ENCODE measurements at regions not wholly inside any gene's neighbourhood (a gene's known extent, or its start where the extent isn't known, plus 50 kb on each side); places are given as distances from the start of the nearest gene placed in this dataset.

- no peak for DNase-seq (ENCODE audit: low spot score)
Measured at GRCh38 chr1:217090060-217090911, 367.1 kb upstream of the ESRRG start.

- DNase-seq (ENCODE audit: low spot score), result peak; percentile 61
Measured at GRCh38 chr1:217089361-217090014, 366.3 kb upstream of the ESRRG start.

DNA sequence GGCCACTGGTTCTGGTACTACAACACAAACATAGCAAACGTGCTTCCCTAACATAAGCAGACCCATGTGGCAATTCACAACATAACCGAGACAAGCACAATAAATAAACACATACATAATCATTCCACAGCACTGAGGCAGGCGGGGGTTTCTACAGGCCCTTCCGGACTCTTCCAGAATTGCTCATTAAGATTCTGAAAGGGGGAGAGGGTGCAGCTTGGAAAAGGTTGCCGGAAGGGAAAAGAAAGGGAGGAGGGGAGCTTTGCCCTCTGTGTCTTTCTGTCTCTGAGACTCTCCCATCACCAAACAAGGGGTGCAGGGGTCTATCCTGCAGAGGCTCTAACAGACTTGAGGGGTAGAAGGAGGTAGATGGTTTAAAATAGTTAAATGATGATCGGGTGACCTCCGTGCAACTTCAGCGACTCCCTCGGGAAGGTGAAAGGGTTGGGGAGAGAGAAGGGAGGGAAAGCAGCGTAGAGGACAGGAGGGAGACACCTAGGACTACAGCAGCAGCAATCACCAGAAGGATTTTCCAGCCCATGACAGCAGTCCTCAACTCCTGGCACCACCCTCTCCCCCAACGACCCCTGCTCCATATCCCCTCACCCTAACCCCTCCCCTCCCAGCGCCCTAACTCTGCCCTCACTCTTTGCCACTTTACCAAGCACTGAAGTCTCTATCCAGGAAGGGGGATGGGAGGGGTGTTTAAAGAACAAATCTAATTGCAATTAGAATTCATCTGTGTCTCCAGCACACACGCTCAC lies 365.5 kb upstream of the ESRRG start:
- peak; percentile 33 for DNase-seq (ENCODE audit: low spot score)

GRCh38 chr1:217088011-217088410 lies 364.8 kb upstream of the ESRRG start:
- DNase-seq (ENCODE audit: low spot score), result no peak

- no peak for DNase-seq (ENCODE audit: low spot score)
Measured at GRCh38 chr1:217079584-217079983, 356.4 kb upstream of the ESRRG start.

DNA sequence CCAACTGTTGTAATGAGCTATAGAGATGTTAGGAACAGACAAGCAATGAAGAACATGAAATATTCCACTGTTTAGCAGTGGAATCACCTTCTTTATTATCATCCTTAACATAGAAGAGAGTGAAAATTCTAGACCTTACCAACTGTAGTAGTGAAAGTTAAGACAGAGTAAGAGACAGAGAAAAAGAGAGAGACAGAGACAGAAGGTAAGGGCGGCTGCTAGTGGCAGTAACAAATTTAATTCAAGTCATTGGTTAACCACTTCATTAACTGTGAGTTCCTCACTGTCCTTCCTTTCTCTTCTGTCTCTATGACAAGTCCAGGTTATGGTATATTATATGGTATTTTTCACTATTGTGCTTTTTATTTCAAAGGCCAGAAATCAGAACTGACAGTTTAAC lies 355.7 kb upstream of the ESRRG start:
- DNase-seq (ENCODE audit: low spot score), result no peak

DNA sequence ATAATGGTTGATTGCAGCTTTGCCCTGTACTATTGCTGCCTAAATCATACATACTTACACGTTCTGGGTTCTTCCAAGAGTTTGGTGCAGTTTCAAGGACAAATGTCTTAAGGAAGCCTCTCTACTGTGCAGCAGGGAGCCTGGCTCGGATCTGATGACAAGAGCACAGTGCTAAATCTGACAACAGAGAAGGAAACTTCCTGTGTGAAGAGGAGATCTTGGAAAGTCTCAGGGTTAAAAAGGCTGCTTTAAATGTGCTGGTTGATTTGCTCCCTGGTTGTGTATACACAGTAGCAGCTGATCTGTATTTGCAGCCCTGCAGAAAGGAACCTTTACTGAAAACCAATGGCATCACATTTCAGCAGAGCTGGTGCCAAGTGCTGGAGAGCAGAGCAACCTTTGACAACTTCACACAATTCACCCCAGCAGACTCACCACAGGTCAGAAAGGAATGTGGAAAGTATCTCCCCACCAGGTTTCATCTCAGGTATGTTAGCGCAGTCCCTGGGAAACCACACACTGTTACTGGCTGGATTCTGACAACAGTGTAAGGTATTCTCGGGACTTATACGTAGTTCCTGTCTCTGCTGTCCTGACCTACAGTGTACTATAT lies 355.0 kb upstream of the ESRRG start:
- DNase-seq (ENCODE audit: low spot score), result peak; percentile 52

DNA sequence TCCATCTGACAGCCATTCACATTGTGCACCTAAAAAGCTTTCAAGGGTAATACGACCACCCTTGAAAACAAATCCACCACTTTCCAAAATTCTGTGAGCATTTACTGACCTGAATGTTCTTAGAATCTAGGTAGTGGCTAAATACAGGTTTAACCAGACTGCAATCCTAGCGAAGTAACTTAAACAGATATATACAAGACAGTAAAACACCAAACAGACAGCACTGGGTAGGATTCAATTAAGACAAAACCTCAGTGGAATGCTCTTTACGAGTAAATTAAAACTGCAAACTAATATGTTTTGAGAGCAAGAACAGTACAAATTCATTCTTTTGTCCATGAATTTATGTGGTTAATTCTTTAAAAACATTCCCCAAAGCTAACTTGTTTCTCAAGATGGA lies 354.2 kb upstream of the ESRRG start:
- DNase-seq (ENCODE audit: low spot score), result no peak

GRCh38 chr1:217076902-217077301 lies 353.7 kb upstream of the ESRRG start:
- peak; percentile 60 for DNase-seq (ENCODE audit: low spot score)

GRCh38 chr1:217072926-217073325 lies 349.7 kb upstream of the ESRRG start:
- DNase-seq (ENCODE audit: low spot score), result no peak

GRCh38 chr1:217067642-217068041 lies 344.4 kb upstream of the ESRRG start:
- DNase-seq (ENCODE audit: low spot score), result no peak

GRCh38 chr1:217066794-217067193 lies 343.6 kb upstream of the ESRRG start:
- DNase-seq (ENCODE audit: low spot score), result no peak

DNA sequence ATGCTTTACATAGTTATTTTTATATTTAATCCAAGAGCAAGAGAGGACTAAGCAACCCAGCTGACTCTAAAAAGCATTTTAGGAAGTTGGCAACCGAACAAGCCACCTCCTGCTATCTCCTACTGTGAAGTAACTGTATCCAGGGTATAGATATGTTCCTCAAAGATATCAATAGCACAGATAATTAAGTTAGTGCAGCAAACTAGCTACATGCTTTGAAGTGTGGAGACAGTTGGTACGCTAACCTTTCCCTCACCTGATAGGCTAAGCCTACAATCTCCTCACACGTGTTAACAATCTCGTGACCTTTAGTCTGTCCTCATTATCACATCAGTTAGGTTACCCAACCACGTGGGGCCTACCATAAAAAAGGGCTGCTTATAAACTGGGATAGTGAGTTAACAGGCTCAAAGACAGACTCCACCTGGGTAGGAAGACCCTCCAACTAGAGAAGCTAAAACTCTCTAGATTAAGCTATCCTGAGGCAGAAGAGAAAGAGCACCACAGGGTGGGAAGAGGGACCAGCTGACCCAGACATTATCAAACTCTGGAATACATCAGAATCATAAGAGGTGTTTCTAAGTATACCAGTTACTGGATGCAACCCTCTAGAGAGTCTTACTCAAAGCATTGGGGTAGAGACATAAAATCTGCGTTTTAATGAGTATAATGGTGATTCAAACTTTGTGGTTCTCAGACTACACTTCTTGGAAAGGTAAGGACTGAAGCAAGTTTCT lies 340.1 kb upstream of the ESRRG start:
- DNase-seq (ENCODE audit: low spot score), result no peak

- DNase-seq (ENCODE audit: low spot score), result no peak
Measured at GRCh38 chr1:217062586-217062985, 339.4 kb upstream of the ESRRG start.

DNA sequence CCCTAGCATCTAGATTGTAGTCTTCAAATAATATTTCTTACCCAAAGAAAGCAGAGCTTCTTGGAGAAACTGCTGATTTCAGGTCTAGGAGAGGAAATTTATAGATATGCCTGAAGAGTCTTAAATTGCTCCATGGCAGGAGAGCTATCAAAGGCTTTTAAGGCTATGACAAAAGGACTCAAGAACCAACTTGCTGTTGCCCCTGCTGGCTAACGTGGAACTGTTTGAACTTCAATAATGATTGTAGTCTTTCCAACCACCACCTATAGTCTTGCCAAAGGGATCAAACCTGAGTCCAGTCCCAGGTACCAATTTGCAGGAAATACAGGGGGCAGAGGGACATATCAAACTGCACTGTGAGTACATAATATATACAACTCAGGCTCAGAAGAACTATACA lies 336.2 kb upstream of the ESRRG start:
- no peak for DNase-seq (ENCODE audit: low spot score)

DNA sequence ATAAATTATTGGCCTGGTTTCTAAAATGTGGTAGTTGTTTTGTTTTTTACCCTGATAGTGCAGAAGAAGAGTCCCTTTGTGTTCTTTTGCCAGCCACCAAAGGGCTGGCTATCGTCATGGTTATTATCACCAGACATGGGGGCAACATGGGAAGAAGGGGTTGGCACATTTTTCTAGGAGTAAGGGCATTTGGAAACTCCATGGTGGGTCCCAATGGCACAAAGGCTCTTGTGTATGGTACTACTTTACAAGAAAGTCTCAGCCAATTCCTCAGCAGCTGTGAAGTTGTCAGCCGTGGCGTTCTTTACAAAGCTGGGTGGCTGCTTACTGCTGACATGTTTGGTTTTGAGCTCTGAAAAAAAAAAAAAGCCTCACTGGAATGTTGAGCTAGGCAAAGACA lies 330.4 kb upstream of the ESRRG start:
- DNase-seq (ENCODE audit: low spot score), result no peak

- DNase-seq (ENCODE audit: low spot score), result no peak
Measured at GRCh38 chr1:217052626-217053025, 329.4 kb upstream of the ESRRG start.

DNA sequence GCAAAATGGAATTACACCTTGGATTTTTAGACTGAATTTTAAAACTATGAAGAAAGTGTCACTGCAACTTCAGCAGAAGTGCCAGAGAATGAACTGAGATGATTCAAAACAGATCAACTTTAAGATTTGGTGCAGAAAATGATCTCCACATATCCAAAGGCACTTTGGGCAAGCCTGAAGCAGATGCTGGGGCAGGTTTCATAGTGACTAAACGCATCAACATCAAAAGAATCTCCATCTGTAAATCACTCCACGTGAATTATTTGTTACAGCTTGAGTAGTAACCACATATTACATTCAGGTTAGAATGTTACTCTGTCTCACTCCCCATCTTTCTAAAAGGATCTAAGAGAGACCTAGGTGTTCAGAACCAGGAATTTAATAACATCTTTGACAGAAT lies 329.0 kb upstream of the ESRRG start:
- no peak for DNase-seq (ENCODE audit: low spot score)

DNA sequence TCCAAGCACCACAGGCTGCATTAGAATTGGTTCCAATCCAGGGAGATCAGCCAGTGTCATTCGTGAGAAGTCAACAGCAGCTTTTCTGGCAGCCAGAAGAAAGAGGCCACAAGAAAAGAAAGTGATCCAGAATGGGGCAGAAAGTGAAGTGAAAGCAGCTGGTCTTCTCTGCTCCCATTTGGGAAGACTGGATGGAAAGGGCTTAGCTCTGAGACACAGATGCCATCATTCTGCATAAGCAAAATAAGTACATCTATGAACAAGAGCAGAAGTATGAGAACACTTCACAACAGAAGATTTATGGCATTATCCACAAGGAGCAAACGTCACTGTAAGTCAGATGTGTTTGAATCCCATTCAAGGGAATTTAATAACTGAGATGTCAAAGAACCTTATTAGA lies 326.5 kb upstream of the ESRRG start:
- DNase-seq (ENCODE audit: low spot score), result no peak

DNA sequence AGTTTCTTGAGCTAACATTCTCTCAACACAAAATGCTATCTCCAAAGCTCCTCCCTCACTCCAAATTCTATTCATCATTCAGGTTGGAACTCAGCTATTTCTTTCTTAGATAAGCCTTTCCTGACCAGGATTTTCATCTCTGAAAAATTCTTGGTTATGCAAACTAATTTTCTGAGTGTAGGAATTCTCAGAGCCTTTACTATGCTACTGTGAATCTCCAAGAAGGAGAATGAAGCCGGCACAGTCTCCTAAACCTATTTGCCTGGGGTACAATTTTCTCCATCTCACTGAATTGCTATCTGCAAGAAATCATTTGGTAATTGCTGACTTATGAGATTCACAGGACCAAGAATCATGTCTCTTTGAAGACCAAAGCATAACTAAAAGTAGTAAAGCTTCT lies 325.9 kb upstream of the ESRRG start:
- no peak for DNase-seq (ENCODE audit: low spot score)

GRCh38 chr1:217048104-217048707 lies 325.0 kb upstream of the ESRRG start:
- no peak for DNase-seq (ENCODE audit: low spot score)

All from H4 (cell line).